Endodermal cell (in vitro differentiated cells): ENCODE measurements at regions not wholly inside any gene's neighbourhood (a gene's known extent, or its start where the extent isn't known, plus 50 kb on each side); places are given as distances from the start of the nearest gene placed in this dataset.

ENCODE experiments used
- DNase-seq: peaks from one replicate; pipeline ENCODE4 v3.0.0-alpha.2; 2017
- H3K27ac ChIP-seq: 2 replicates; pipeline ENCODE4 v1.5.1; 2013; ENCODE audit warnings: mild to moderate bottlenecking, low read depth, low read length, moderate library complexity
- H3K27me3 ChIP-seq: 2 replicates; pipeline ENCODE4 v1.6.1; 2013; ENCODE audit warnings: mild to moderate bottlenecking, low read length, moderate library complexity; ENCODE audit not compliant: insufficient read depth, control insufficient read depth, poor library complexity, severe bottlenecking
- H3K36me3 ChIP-seq: 2 replicates; pipeline ENCODE4 v1.7.0; 2013; ENCODE audit warnings: mild to moderate bottlenecking, low read length, moderate library complexity; ENCODE audit not compliant: control insufficient read depth, insufficient read depth
- H3K4me1 ChIP-seq: one replicate; pipeline ENCODE4 v1.7.0; 2013; ENCODE audit warnings: low read length; ENCODE audit not compliant: control insufficient read depth, insufficient read depth
- H3K4me3 ChIP-seq: 2 replicates; pipeline ENCODE4 v1.5.1; 2013; ENCODE audit warnings: mild to moderate bottlenecking, low read length, moderate library complexity
- H3K9ac ChIP-seq: 2 replicates; pipeline ENCODE4 v1.6.1; 2013; ENCODE audit warnings: mild to moderate bottlenecking, low read length, moderate library complexity; ENCODE audit not compliant: poor library complexity, severe bottlenecking; ENCODE audit errors: extremely low read depth
- H3K9me3 ChIP-seq: 2 replicates; pipeline ENCODE4 v1.6.1; 2013; ENCODE audit warnings: mild to moderate bottlenecking, low read length, moderate library complexity; ENCODE audit not compliant: control insufficient read depth
- H3K27ac Mint-ChIP-seq: 2 replicates; pipeline ENCODE4 v1.8.0; 2020; ENCODE audit warnings: mixed read lengths
- H3K27me3 Mint-ChIP-seq: 2 replicates; pipeline ENCODE4 v1.8.0; 2021; ENCODE audit warnings: mild to moderate bottlenecking, mixed read lengths; ENCODE audit not compliant: insufficient read depth
- H3K36me3 Mint-ChIP-seq: 2 replicates; pipeline ENCODE4 v1.8.0; 2020; ENCODE audit warnings: low read depth, mixed read lengths
- H3K4me1 Mint-ChIP-seq: 2 replicates; pipeline ENCODE4 v1.8.0; 2020; ENCODE audit warnings: mixed read lengths
- H3K4me3 Mint-ChIP-seq: 2 replicates; pipeline ENCODE4 v1.8.0; 2020; ENCODE audit warnings: mild to moderate bottlenecking, moderate library complexity, mixed read lengths
- H3K9me3 Mint-ChIP-seq: 2 replicates; pipeline ENCODE4 v1.8.0; 2020; ENCODE audit warnings: mild to moderate bottlenecking, mixed read lengths
- CTCF ChIP-seq: fragments of 200-600 bp; sonication (generic); conservative IDR thresholded peaks from 2 replicates; pipeline ENCODE4 v1.5.0; 2021; ENCODE audit warnings: antibody characterized with exemption, mild to moderate bottlenecking
- WGBS, 2 experiments: methylation state at CpG; one replicate each; pipeline versions ENCODE4 v1.1.5 to v1.1.7; 2013; ENCODE audit warnings: missing lambda C conversion rate in 2 of 2, mixed read lengths in 1 of 2; ENCODE audit not compliant: insufficient coverage in 1 of 2, insufficient read length in 1 of 2; 5-methylcytosine and 5-hydroxymethylcytosine counted together

DNA sequence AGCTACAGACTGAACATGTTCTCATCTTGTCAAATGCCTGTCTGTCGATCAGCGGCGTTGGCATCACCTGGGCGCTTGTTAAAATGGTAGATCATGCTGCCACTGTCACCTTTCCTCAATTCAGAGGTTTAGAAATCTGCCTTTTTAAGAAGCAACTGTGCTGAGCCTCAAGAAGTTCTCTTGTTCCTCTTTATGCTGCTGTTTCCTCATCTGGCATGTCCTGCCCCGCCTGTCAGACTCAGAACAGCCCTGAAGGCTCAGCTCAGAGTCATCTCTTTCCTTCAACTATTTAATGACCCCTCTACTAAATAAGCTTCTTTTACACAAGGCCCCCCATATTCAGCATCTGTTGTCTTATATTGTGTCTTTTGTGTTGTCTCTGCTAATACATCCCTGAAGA lies 368.2 kb downstream of the EPM2A start:
- Mint-ChIP-seq H3K27me3 (no peaks in the 10 kb centered on the region), H3K4me1 (no peaks in the 10 kb centered on the region), H3K27ac (no peak overlapping the region), H3K36me3 (no peaks in the 10 kb centered on the region), H3K4me3 (no peak overlapping the region), H3K9me3 (peaks cover 6% of the 10 kb centered on the region)
- Histone ChIP-seq H3K4me1 (no peaks in the 10 kb centered on the region), H3K27ac (no peak overlapping the region), H3K4me3 (no peak overlapping the region), H3K27me3 (no peaks in the 10 kb centered on the region), H3K9me3 (peaks cover 21% of the 10 kb centered on the region), H3K36me3 (no peaks in the 10 kb centered on the region), H3K9ac (no peak overlapping the region)
- WGBS, 2 experiments, result 95 to 97% methylated on average over 4 to 5 of the region's 5 CpGs
- TF ChIP-seq CTCF, result no peak
- DNase-seq, result no peak

GRCh38 chr6:145368075-145368474 lies 367.2 kb downstream of the EPM2A start:
- H3K4me1 Mint-ChIP-seq, result peaks cover 3% of the 10 kb centered on the region
- no peak for TF ChIP-seq CTCF
- no peak for DNase-seq
- Histone ChIP-seq H3K4me3 (no peak overlapping the region), H3K9me3 (peaks cover 14% of the 10 kb centered on the region), H3K36me3 (no peaks in the 10 kb centered on the region), H3K27ac (no peak overlapping the region), H3K9ac (no peak overlapping the region), H3K27me3 (no peaks in the 10 kb centered on the region), H3K4me1 (no peaks in the 10 kb centered on the region)
- peaks cover 6% of the 10 kb centered on the region for H3K9me3 Mint-ChIP-seq
- H3K27me3 Mint-ChIP-seq, result no peaks in the 10 kb centered on the region
- H3K27ac Mint-ChIP-seq, result no peak overlapping the region
- no peak overlapping the region for H3K4me3 Mint-ChIP-seq
- H3K36me3 Mint-ChIP-seq, result no peaks in the 10 kb centered on the region
- 92 to 100% methylated on average over 2 to 5 of the region's 5 CpGs for WGBS, 2 experiments

DNA sequence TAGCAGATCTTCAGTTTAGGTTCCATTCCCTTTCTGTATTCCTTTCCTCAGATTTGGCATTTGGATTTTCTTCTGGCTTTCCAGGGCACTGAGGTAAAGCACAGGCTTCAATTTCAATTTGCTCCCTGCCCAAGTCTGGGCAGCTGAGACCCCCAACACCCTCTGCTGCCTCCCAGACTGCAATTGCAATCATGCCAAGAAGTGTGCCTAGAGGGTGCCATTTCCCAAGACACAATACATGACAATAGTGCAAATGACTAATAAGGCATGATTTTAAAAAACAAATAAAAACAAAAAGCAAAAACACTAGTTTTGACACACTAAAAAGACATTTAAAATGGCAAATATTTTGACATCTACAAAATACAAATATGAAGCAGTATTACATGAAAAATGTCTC lies 364.8 kb downstream of the EPM2A start:
- no peaks in the 10 kb centered on the region for H3K9me3 Mint-ChIP-seq
- H3K4me1 ChIP-seq, result no peaks in the 10 kb centered on the region
- H3K27me3 Mint-ChIP-seq, result no peaks in the 10 kb centered on the region
- no peak overlapping the region for H3K27ac Mint-ChIP-seq
- H3K36me3 Mint-ChIP-seq, result no peaks in the 10 kb centered on the region
- no peak for DNase-seq
- no peaks in the 10 kb centered on the region for H3K27me3 ChIP-seq
- H3K4me3 ChIP-seq, result no peak overlapping the region
- H3K4me1 Mint-ChIP-seq, result peaks cover 3% of the 10 kb centered on the region
- H3K9ac ChIP-seq, result no peak overlapping the region
- peak; percentile 21 for TF ChIP-seq CTCF
- H3K36me3 ChIP-seq, result no peaks in the 10 kb centered on the region
- H3K4me3 Mint-ChIP-seq, result no peak overlapping the region
- no peak overlapping the region for H3K27ac ChIP-seq
- H3K9me3 ChIP-seq, result no peaks in the 10 kb centered on the region
